IMR-90 (cell line): ENCODE measurements at regions not wholly inside any gene's neighbourhood (a gene's known extent, or its start where the extent isn't known, plus 50 kb on each side); places are given as distances from the start of the nearest gene placed in this dataset.

ENCODE experiments used
- ATAC-seq: fragments of 200-7000 bp; cut with Tn5 transposase; 2 replicates; pipeline ENCODE4 v1.9.1; 2020; ENCODE audit warnings: low read depth, mild to moderate bottlenecking, moderate library complexity
- BruUV-seq: library from RNA; stranded (reverse); fragments of 400-500 nt; replicated peaks from 2 replicates; lab custom pipeline; 2021; lab: Mats Ljungman, UMichigan
- CTCF ChIA-PET: fragments of 300-600 bp; formaldehyde crosslinking; extraction: SDS; loops from one replicate; lab custom pipeline; 2021; ENCODE audit warnings: antibody characterized with exemption; lab: Yijun Ruan, JAX
- POLR2A ChIA-PET: fragments of 300-600 bp; sonication (Branson Sonifier 250); formaldehyde crosslinking; loops from one replicate; lab custom pipeline; 2022; ENCODE audit warnings: antibody characterized with exemption; ENCODE audit not compliant: unreplicated experiment; lab: Charles Lee
- DNase-seq: peaks from one replicate; pipeline ENCODE4 v3.0.0; 2013
- H2AFZ ChIP-seq: replicated peaks from 2 replicates; pipeline ENCODE3; 2013; ENCODE audit warnings: low read length, mild to moderate bottlenecking; ENCODE audit not compliant: poor library complexity
- H2AK5ac ChIP-seq: 2 replicates; pipeline ENCODE4 v1.6.1; 2013; ENCODE audit warnings: low read depth, low read length, inconsistent platforms
- H2AK9ac ChIP-seq: replicated peaks from 2 replicates; pipeline ENCODE3; 2013; ENCODE audit warnings: mild to moderate bottlenecking, low read depth, low read length, moderate library complexity; ENCODE audit not compliant: poor library complexity
- H2BK120ac ChIP-seq: 2 replicates; pipeline ENCODE4 v1.6.1; 2013; ENCODE audit warnings: low read depth, low read length, inconsistent platforms
- H2BK15ac ChIP-seq: 3 replicates; pipeline ENCODE4 v1.6.1; 2013; ENCODE audit warnings: low read depth, low read length, inconsistent platforms
- H2BK20ac ChIP-seq: 2 replicates; pipeline ENCODE4 v1.6.1; 2013; ENCODE audit warnings: low read depth, mild to moderate bottlenecking, inconsistent platforms, low read length, moderate library complexity
- H2BK5ac ChIP-seq: 2 replicates; pipeline ENCODE4 v1.6.1; 2013; ENCODE audit warnings: mild to moderate bottlenecking, low read depth, low read length, inconsistent platforms; ENCODE audit not compliant: poor library complexity, severe bottlenecking
- H3K14ac ChIP-seq: replicated peaks from 2 replicates; pipeline ENCODE4 v1.6.1; 2013; ENCODE audit warnings: low read depth, low read length, inconsistent platforms
- H3K18ac ChIP-seq: 2 replicates; pipeline ENCODE4 v1.6.1; 2013; ENCODE audit warnings: low read depth, low read length, control low read depth
- H3K23ac ChIP-seq: 2 replicates; pipeline ENCODE4 v1.6.1; 2013; ENCODE audit warnings: low read depth, low read length, inconsistent platforms
- H3K27ac ChIP-seq: 2 replicates; pipeline ENCODE4 v1.5.1; 2013; ENCODE audit warnings: mild to moderate bottlenecking, control low read depth, low read length; ENCODE audit not compliant: insufficient read depth
- H3K27me3 ChIP-seq: 2 replicates; pipeline ENCODE4 v1.6.1; 2013; ENCODE audit warnings: low read length; ENCODE audit not compliant: control insufficient read depth, insufficient read depth
- H3K36me3 ChIP-seq: 2 replicates; pipeline ENCODE4 v1.6.1; 2013; ENCODE audit warnings: low read length, mixed read lengths; ENCODE audit not compliant: control insufficient read depth, insufficient read depth
- H3K4ac ChIP-seq: 2 replicates; pipeline ENCODE4 v1.6.1; 2013; ENCODE audit warnings: low read depth, low read length, inconsistent platforms
- H3K4me1 ChIP-seq: 2 replicates; pipeline ENCODE4 v1.6.1; 2013; ENCODE audit warnings: low read length, mixed read lengths; ENCODE audit not compliant: control insufficient read depth, insufficient read depth
- H3K4me2 ChIP-seq: 2 replicates; pipeline ENCODE4 v1.6.1; 2013; ENCODE audit warnings: low read depth, mild to moderate bottlenecking, control low read depth, low read length, moderate library complexity
- H3K4me3 ChIP-seq: 2 replicates; pipeline ENCODE4 v1.5.1; 2013; ENCODE audit warnings: low read depth, mild to moderate bottlenecking, control low read depth, low read length, moderate library complexity; ENCODE audit not compliant: insufficient read depth
- H3K56ac ChIP-seq: 2 replicates; pipeline ENCODE4 v1.6.1; 2013; ENCODE audit warnings: low read length, inconsistent platforms; ENCODE audit not compliant: insufficient read depth; ENCODE audit errors: extremely low read depth
- H3K79me1 ChIP-seq, 2 experiments: 2 replicates each; pipeline ENCODE4 v1.6.1; 2013; ENCODE audit warnings: low read length in 2 of 2, inconsistent platforms in 1 of 2, low read depth in 1 of 2
- H3K9ac ChIP-seq: 2 replicates; pipeline ENCODE4 v1.6.1; 2013; ENCODE audit warnings: low read depth, low read length, control low read depth
- H3K9me1 ChIP-seq: 2 replicates; pipeline ENCODE4 v1.6.1; 2013; ENCODE audit warnings: low read length, inconsistent platforms; ENCODE audit not compliant: insufficient read depth
- H3K9me3 ChIP-seq: 2 replicates; pipeline ENCODE4 v1.6.1; 2013; ENCODE audit warnings: low read length; ENCODE audit not compliant: control insufficient read depth, insufficient read depth
- H4K20me1 ChIP-seq: 2 replicates; pipeline ENCODE4 v1.6.1; 2013; ENCODE audit warnings: low read length, inconsistent platforms; ENCODE audit not compliant: insufficient read depth
- H4K5ac ChIP-seq: 2 replicates; pipeline ENCODE4 v1.6.1; 2013; ENCODE audit warnings: mild to moderate bottlenecking, low read depth, low read length, control low read depth
- H4K8ac ChIP-seq, 2 experiments: 2 replicates each; pipeline ENCODE4 v1.6.1; 2013; ENCODE audit warnings: low read depth in 2 of 2, low read length in 2 of 2, control low read depth in 1 of 2, inconsistent platforms in 1 of 2
- H4K91ac ChIP-seq: 2 replicates; pipeline ENCODE4 v1.6.1; 2013; ENCODE audit warnings: low read depth, low read length, inconsistent platforms; ENCODE audit not compliant: insufficient read depth
- FOS ChIP-seq: fragments of 150-350 bp; IDR thresholded peaks from 2 replicates; pipeline ENCODE4 v1.6.1; 2016; ENCODE audit warnings: low read depth, low read length
- MXI1 ChIP-seq: IDR thresholded peaks from 2 replicates; pipeline ENCODE4 v1.6.1; 2012; ENCODE audit warnings: low read depth, mild to moderate bottlenecking, low read length, moderate library complexity, borderline replicate concordance
- WGBS, 2 experiments: methylation state at CpG; one replicate each; pipeline versions ENCODE4 v1.1.5 to v1.1.7; 2013; ENCODE audit warnings: missing lambda C conversion rate in 2 of 2; ENCODE audit not compliant: insufficient read length in 1 of 2; ENCODE audit errors: extremely low coverage in 2 of 2; 5-methylcytosine and 5-hydroxymethylcytosine counted together
- dilution Hi-C: fragments of 300-500 bp; cut with HindIII; formaldehyde crosslinking; loops from one replicate; pipeline ENCODE4 v1.14.3; 2018; ENCODE audit warnings: low sequenced_read_pairs; ENCODE audit not compliant: unreplicated experiment
- in situ Hi-C: fragments of 300-500 bp; cut with MboI; formaldehyde crosslinking; loops from 3 replicates; pipeline ENCODE4 v1.14.3; 2019; ENCODE audit warnings: low sequenced_read_pairs, inconsistent platforms, mixed read lengths
- intact Hi-C: fragments of 100-400 bp; cut with micrococcal nuclease; formaldehyde crosslinking; loops from 2 replicates; pipeline ENCODE4 v1.10.0; 2022

DNA sequence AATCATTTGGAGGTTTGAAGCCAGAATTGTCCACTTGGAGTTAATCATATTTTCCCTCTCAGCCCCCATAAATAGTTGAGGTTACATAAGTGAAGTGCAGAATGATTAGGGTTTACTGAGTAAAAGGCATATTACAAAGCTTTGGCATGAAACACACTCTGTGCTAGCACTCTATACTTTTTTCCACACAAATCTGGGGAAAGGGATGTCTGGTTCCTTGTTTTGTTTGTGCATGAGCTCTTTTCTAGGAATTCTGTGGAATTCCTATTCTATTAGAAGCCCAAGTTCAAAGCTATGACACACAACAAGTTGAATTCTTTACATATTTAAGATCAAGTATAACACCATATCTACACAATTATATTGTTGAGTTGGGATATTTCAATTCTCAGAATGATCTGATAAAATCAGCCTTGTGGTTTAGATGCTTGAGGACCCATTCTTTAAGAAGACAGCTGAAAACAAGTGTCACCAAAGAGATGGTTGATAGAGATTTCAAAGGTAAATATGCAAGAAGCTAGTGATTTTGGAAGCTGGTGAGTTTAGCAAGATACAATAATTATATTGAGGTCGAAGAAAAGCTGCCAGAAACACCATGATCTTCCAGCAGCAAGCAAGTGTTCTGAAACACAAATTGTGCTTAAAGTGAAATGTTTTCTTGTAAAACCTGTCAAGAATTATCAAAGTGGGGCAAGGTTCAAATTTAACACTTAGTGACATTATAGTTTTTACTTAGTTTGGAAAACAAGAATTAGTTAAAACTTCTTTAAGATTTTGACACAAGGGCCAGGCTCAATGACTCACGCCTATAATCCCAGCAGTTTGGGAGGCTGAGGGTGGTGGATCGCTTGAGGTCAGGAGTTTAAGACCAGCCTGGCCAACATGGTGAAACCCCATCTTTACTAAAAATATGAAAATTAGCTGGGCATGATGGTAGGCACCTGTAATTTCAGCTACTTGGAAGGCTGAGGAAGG is 122.6 kb downstream of the INHBA start:
- H2AFZ ChIP-seq = no peak overlapping the region

More for the DNA sequence above, 122.6 kb downstream of the INHBA start:
- Histone ChIP-seq H2BK15ac (peak overlapping the region; percentile 22; the same call in 1 of the 3 replicates), H3K14ac (0 out of 2 replicates have a peak overlapping the region, but pooled peaks have one; percentile 89), H3K79me1 (peaks cover 0 to 28% of the 10 kb centered on the region in 2 experiments; a peak in 2 of 4 replicates), H3K4me2 (peak overlapping the region; percentile 57; the same call in 1 of the 2 replicates), H2AK9ac (no peak overlapping the region), H4K20me1 (no peaks in the 10 kb centered on the region), H3K9me3 (no peaks in the 10 kb centered on the region), H3K27ac (no peak overlapping the region; the same call in 1 of the 2 replicates), H2BK5ac (peak overlapping the region; percentile 68), H2BK120ac (peak overlapping the region; percentile 91), H2AK5ac (peak overlapping the region; percentile 68), H4K8ac (peak overlapping the region in 1 of 2 experiments; percentile 63; a peak in 2 of 4 replicates), H3K18ac (peak overlapping the region; percentile 45; the same call in 1 of the 2 replicates), H3K4ac (peak overlapping the region; percentile 92), H3K4me3 (no peak overlapping the region), H3K9ac (no peak overlapping the region), H3K9me1 (peaks cover 18% of the 10 kb centered on the region), H3K27me3 (no peaks in the 10 kb centered on the region), H4K5ac (peak overlapping the region; percentile 39; the same call in 1 of the 2 replicates), H3K56ac (0 out of 2 replicates have a peak overlapping the region, but pooled peaks have one; percentile 44), H3K4me1 (peaks cover 12% of the 10 kb centered on the region; the same call in 1 of the 2 replicates), H4K91ac (peak overlapping the region; percentile 48; the same call in 1 of the 2 replicates), H3K36me3 (no peaks in the 10 kb centered on the region), H2BK20ac (peak overlapping the region; percentile 89), H3K23ac (peak overlapping the region; percentile 66; the same call in 1 of the 2 replicates)
- TF ChIP-seq MXI1 = no peak
- peak; percentile 30; the same call in 1 of the 2 replicates for TF ChIP-seq FOS
- DNase-seq (peak; percentile 96), ATAC-seq (peak; percentile 82)
- BruUV-seq = no TSS peak
- in situ Hi-C loops = no loop called here
- intact Hi-C loops = no loop called here
- ChIA-PET CTCF (interaction anchor here (1.7 kb wide), 1 partner anchor 125 kb away, joined by 5 read pairs; no protein-coding TSS in a partner anchor), POLR2A (no interaction called here)
- dilution Hi-C loops = no loop called here
- no CpG with 5 or more reads among the region's 3 CpGs for WGBS, 2 experiments
